ENCODE measurements at regions not wholly inside any gene's neighbourhood (a gene's known extent, or its start where the extent isn't known, plus 50 kb on each side); places are given as distances from the start of the nearest gene placed in this dataset.

DNA sequence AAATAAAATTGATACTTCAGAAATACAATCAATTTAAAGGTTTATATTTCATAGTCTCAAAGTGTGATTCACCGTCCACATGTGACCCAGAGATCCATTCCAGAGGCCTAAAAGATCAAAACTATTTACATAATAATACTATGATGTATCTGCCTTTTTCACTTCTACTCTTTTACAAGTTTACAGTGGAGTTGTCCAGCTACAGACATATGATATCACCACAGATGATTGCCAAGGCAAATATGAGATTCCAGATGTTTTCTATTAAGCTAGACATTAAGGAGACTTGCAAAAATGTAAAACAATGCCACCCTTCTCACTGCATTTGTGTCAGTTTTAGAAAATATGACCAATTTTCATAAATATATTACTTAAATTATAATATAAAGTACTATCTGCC, 443.7 kb downstream of the GJA1 start:
- peak in 1 of 2 donors; percentile 68 for DNase-seq (ENCODE audit: low read depth in 1 of 2, low spot score in 1 of 2)
- no peak overlapping the region for H3K4me3 ChIP-seq
- TF ChIP-seq, protein P1, sequence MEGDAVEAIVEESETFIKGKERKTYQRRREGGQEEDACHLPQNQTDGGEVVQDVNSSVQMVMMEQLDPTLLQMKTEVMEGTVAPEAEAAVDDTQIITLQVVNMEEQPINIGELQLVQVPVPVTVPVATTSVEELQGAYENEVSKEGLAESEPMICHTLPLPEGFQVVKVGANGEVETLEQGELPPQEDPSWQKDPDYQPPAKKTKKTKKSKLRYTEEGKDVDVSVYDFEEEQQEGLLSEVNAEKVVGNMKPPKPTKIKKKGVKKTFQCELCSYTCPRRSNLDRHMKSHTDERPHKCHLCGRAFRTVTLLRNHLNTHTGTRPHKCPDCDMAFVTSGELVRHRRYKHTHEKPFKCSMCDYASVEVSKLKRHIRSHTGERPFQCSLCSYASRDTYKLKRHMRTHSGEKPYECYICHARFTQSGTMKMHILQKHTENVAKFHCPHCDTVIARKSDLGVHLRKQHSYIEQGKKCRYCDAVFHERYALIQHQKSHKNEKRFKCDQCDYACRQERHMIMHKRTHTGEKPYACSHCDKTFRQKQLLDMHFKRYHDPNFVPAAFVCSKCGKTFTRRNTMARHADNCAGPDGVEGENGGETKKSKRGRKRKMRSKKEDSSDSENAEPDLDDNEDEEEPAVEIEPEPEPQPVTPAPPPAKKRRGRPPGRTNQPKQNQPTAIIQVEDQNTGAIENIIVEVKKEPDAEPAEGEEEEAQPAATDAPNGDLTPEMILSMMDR (IDR thresholded peaks at IDR 0.05; ENCODE audit: low read depth, low read length): no peak

GRCh38 chr6:121880831-121881230, 445.4 kb downstream of the GJA1 start:
- no peak overlapping the region for H3K4me3 ChIP-seq
- TF ChIP-seq, protein P1 (IDR thresholded peaks at IDR 0.05; ENCODE audit: low read depth, low read length): no peak
- H3K4me1 ChIP-seq (ENCODE audit: low read depth): peaks cover 6% of the 10 kb centered on the region
- H3K36me3 ChIP-seq: no peaks in the 10 kb centered on the region
- H3K9me3 ChIP-seq (ENCODE audit: low read depth): no peaks in the 10 kb centered on the region
- no peak for DNase-seq (ENCODE audit: low read depth in 1 of 2, low spot score in 1 of 2)
- no peak overlapping the region for H3K27ac ChIP-seq
- no peaks in the 10 kb centered on the region for H3K27me3 ChIP-seq

More for the DNA sequence above, 443.7 kb downstream of the GJA1 start:
- Histone ChIP-seq H3K36me3 (no peaks in the 10 kb centered on the region), H3K4me1 (ENCODE audit: low read depth) (no peaks in the 10 kb centered on the region), H3K27ac (no peak overlapping the region), H3K9me3 (ENCODE audit: low read depth) (no peaks in the 10 kb centered on the region), H3K27me3 (no peaks in the 10 kb centered on the region)

- peak in 1 of 2 donors; percentile 67 for DNase-seq (ENCODE audit: low read depth in 1 of 2, low spot score in 1 of 2)
- no peak overlapping the region for H3K27ac ChIP-seq
- TF ChIP-seq, protein P1 (IDR thresholded peaks at IDR 0.05; ENCODE audit: low read depth, low read length): no peak
These were observed 446.7 kb downstream of the GJA1 start for GRCh38 chr6:121881974-121882667.

GRCh38 chr6:121884091-121884490, 448.6 kb downstream of the GJA1 start:
- Histone ChIP-seq H3K36me3 (no peaks in the 10 kb centered on the region), H3K4me1 (ENCODE audit: low read depth) (peaks cover 6% of the 10 kb centered on the region), H3K9me3 (ENCODE audit: low read depth) (no peaks in the 10 kb centered on the region), H3K4me3 (no peak overlapping the region), H3K27me3 (no peaks in the 10 kb centered on the region), H3K27ac (no peak overlapping the region)
- TF ChIP-seq, protein P1 (IDR thresholded peaks at IDR 0.05; ENCODE audit: low read depth, low read length): no peak
- no peak for DNase-seq (ENCODE audit: low read depth in 1 of 2, low spot score in 1 of 2)

More at GRCh38 chr6:121881974-121882667, 446.7 kb downstream of the GJA1 start:
- no peaks in the 10 kb centered on the region for H3K36me3 ChIP-seq
- H3K4me3 ChIP-seq: no peak overlapping the region
- H3K4me1 ChIP-seq (ENCODE audit: low read depth): peaks cover 6% of the 10 kb centered on the region
- no peaks in the 10 kb centered on the region for H3K9me3 ChIP-seq (ENCODE audit: low read depth)
- H3K27me3 ChIP-seq: no peaks in the 10 kb centered on the region

DNA sequence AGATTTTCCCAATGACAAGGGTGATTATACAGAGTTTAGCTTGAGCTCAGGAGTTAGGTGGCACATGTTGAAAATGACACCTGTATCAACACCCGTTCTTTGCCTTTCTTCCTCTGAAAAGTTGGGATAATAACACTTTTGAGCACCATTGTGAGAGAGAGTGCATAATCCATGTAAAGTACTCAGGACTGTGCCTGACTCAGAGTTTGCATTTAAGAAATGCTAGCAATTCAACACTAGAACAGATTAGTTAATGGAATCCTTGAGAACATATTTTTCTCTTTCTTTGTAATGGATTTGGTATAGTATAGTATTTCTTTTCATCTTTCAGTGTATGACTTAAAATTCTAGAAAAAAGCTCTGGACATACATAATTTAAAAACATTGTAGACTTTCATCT, 449.2 kb downstream of the GJA1 start:
- Histone ChIP-seq H3K4me1 (ENCODE audit: low read depth) (peaks cover 6% of the 10 kb centered on the region), H3K27me3 (no peaks in the 10 kb centered on the region), H3K36me3 (no peaks in the 10 kb centered on the region), H3K9me3 (ENCODE audit: low read depth) (no peaks in the 10 kb centered on the region), H3K27ac (no peak overlapping the region), H3K4me3 (no peak overlapping the region)
- TF ChIP-seq, protein P1 (IDR thresholded peaks at IDR 0.05; ENCODE audit: low read depth, low read length): no peak
- DNase-seq (ENCODE audit: low read depth in 1 of 2, low spot score in 1 of 2): no peak

All from cardiac muscle cell (in vitro differentiated cells and primary cell).